A549 (cell line): ENCODE measurements at regions not wholly inside any gene's neighbourhood (a gene's known extent, or its start where the extent isn't known, plus 50 kb on each side); places are given as distances from the start of the nearest gene placed in this dataset.

Experiments used
- ATAC-seq, 2 experiments: fragments of 200-7000 bp in 1 of 2; fragments of >200 bp in 1 of 2; cut with Nextera tagmentation in 1 of 2; cut with Tn5 transposase in 1 of 2; 3 replicates each; pipeline versions ENCODE4 v1.8.0 to v1.9.1; 2018 to 2020; ENCODE audit warnings: mild to moderate bottlenecking in 1 of 2, moderate library complexity in 1 of 2
- CTCF ChIA-PET: fragments of 300-600 bp; sonication (Branson Sonifier 250); formaldehyde crosslinking; extraction: SDS; loops from one replicate; lab custom pipeline; 2021; ENCODE audit warnings: antibody characterized with exemption, inconsistent platforms; lab: Yijun Ruan, JAX
- POLR2A ChIA-PET: fragments of 350-600 bp; formaldehyde crosslinking; extraction: SDS; loops from one replicate; lab custom pipeline; 2021; ENCODE audit warnings: antibody characterized with exemption, inconsistent platforms; lab: Yijun Ruan, JAX
- DNase-seq, 2 experiments: peaks; one replicate each; pipeline versions ENCODE4 v3.0.0 to v3.0.0-alpha.2; 2011 to 2016; ENCODE audit warnings: low read depth in 1 of 2, low spot score in 1 of 2
- FAIRE-seq: peaks from 2 replicates; lab custom pipeline; 2011; peaks lifted over from hg19 to GRCh38; lab: Jason Lieb, UNC
- H3K27ac ChIP-seq, 2 experiments: fragments of >200 bp; sonication (Bioruptor Twin); formaldehyde crosslinking; 3 replicates each; pipeline ENCODE4 v1.5.1; 2016 to 2017
- H3K4me1 ChIP-seq: fragments of >200 bp; sonication (Bioruptor Twin); formaldehyde crosslinking; 3 replicates; pipeline ENCODE4 v1.6.1; 2016
- H3K4me2 ChIP-seq: fragments of >200 bp; sonication (Bioruptor Twin); formaldehyde crosslinking; 3 replicates; pipeline ENCODE4 v1.6.1; 2016
- H3K4me3 ChIP-seq: fragments of >200 bp; sonication (Bioruptor Twin); formaldehyde crosslinking; 3 replicates; pipeline ENCODE4 v1.5.1; 2016
- H3K9me3 ChIP-seq: fragments of >200 bp; sonication (Bioruptor Twin); formaldehyde crosslinking; 3 replicates; pipeline ENCODE4 v1.6.1; 2016
- EHMT2 ChIP-seq: fragments of 200-600 bp; sonication (generic); IDR thresholded peaks from 2 replicates; pipeline ENCODE4 v1.6.1; 2016; ENCODE audit warnings: antibody characterized with exemption, low read depth, mild to moderate bottlenecking, moderate library complexity
- HOXB13 ChIP-seq: fragments of 250-450 bp; sonication (Bioruptor Pico); IDR thresholded peaks from 2 replicates; pipeline ENCODE4 v1.5.0; 2020; ENCODE audit warnings: low read depth, mild to moderate bottlenecking, moderate library complexity
- HOXB5 ChIP-seq: fragments of 250-450 bp; sonication (Bioruptor Pico); IDR thresholded peaks from 2 replicates; pipeline ENCODE4 v1.5.0; 2020; ENCODE audit warnings: mild to moderate bottlenecking, moderate library complexity
- JUN ChIP-seq, 2 experiments: fragments of >200 bp; sonication (Bioruptor Twin); formaldehyde crosslinking; IDR thresholded peaks; 2 replicates in 1 of 2; 3 replicates in 1 of 2; pipeline ENCODE4 v1.6.1; 2016 to 2017
- KDM5A ChIP-seq: fragments of 200-600 bp; sonication (generic); IDR thresholded peaks from 2 replicates; pipeline ENCODE4 v1.6.1; 2016; ENCODE audit warnings: antibody characterized with exemption, mild to moderate bottlenecking
- MAZ ChIP-seq: fragments of 150-350 bp; IDR thresholded peaks from 2 replicates; pipeline ENCODE4 v1.6.1; 2014; ENCODE audit warnings: antibody characterized with exemption, low read depth, low read length, borderline replicate concordance
- MYC ChIP-seq: IDR thresholded peaks from 2 replicates; pipeline ENCODE4 v1.6.1; 2012; ENCODE audit warnings: mild to moderate bottlenecking, inconsistent platforms, low read length, improper control_type of control experiment, borderline replicate concordance
- NFE2L2 ChIP-seq: fragments of 150-350 bp; conservative IDR thresholded peaks from 2 replicates; pipeline ENCODE4 v1.6.1; 2014; ENCODE audit warnings: low read length
- NPAS2 ChIP-seq: fragments of 250-450 bp; sonication (Bioruptor Pico); IDR thresholded peaks from 2 replicates; pipeline ENCODE4 v1.8.0; 2022; ENCODE audit warnings: mild to moderate bottlenecking, moderate library complexity, borderline replicate concordance
- NR3C1 ChIP-seq: fragments of >200 bp; sonication (Bioruptor Twin); formaldehyde crosslinking; IDR thresholded peaks from 3 replicates; pipeline ENCODE4 v1.6.1; 2017
- POLR2A ChIP-seq: IDR thresholded peaks from 2 replicates; pipeline ENCODE4 v1.6.1; 2012; ENCODE audit warnings: mild to moderate bottlenecking, low read length
- TFCP2L1 ChIP-seq: fragments of 250-450 bp; sonication (Bioruptor Pico); IDR thresholded peaks from 2 replicates; pipeline ENCODE4 v1.5.0; 2021; ENCODE audit warnings: mild to moderate bottlenecking
- TP53 ChIP-seq: fragments of 250-450 bp; sonication (Bioruptor Pico); IDR thresholded peaks from 2 replicates; pipeline ENCODE4 v1.5.0; 2021; ENCODE audit warnings: mild to moderate bottlenecking, moderate library complexity
- ZNF302 ChIP-seq: fragments of 250-450 bp; sonication (Bioruptor Pico); IDR thresholded peaks from 2 replicates; pipeline ENCODE4 v1.9.0; 2021; ENCODE audit warnings: inconsistent platforms, mild to moderate bottlenecking, moderate library complexity
- WGBS: methylation state at CpG from one replicate; pipeline ENCODE4 v1.1.6; 2017; ENCODE audit errors: missing lambda C conversion rate; 5-methylcytosine and 5-hydroxymethylcytosine counted together
- TF ChIP-seq, protein P1 (sequence below): fragments of >200 bp; sonication (Bioruptor Twin); formaldehyde crosslinking; IDR thresholded peaks from 3 replicates; pipeline ENCODE4 v1.6.1; 2016
- TF ChIP-seq, protein P2 (sequence below): IDR thresholded peaks from 2 replicates; pipeline ENCODE4 v1.6.1; 2012
- TF ChIP-seq, protein P3 (sequence below): IDR thresholded peaks from 2 replicates; pipeline ENCODE4 v1.6.1; 2012
- TF ChIP-seq, protein P4 (sequence below): fragments of 250-450 bp; sonication (Bioruptor Pico); IDR thresholded peaks from 2 replicates; pipeline ENCODE4 v1.5.0; 2021; ENCODE audit warnings: mild to moderate bottlenecking, moderate library complexity, borderline replicate concordance
- TF ChIP-seq, protein P5 (sequence below): fragments of 150-350 bp; IDR thresholded peaks from 2 replicates; pipeline ENCODE4 v1.6.1; 2014; ENCODE audit warnings: low read depth, mild to moderate bottlenecking, low read length
- TF ChIP-seq, protein P6 (sequence below): fragments of 450-650 bp; IDR thresholded peaks from 2 replicates; pipeline ENCODE4 v1.6.1; 2014; ENCODE audit warnings: antibody characterized with exemption

DNA sequence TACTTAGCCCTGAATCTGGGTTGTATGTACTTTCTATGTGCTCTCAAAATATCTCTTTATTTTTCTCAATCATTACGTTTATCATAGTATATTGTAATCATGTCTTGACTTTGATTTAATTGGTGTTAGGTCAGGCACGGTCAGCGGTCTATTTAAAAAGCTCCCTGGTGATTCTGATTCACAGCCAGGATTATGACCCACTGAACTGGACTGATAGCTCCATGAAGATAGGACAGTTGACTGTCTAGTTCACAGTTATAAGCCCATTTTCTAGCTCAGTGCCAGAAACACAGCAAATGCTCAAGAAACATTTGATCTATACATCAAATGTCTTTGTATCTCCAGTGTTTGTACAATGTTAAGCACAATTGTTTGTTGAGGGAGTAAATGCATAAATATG lies 111.5 kb upstream of the CCN2 start (continued):
- TF ChIP-seq, protein P1, sequence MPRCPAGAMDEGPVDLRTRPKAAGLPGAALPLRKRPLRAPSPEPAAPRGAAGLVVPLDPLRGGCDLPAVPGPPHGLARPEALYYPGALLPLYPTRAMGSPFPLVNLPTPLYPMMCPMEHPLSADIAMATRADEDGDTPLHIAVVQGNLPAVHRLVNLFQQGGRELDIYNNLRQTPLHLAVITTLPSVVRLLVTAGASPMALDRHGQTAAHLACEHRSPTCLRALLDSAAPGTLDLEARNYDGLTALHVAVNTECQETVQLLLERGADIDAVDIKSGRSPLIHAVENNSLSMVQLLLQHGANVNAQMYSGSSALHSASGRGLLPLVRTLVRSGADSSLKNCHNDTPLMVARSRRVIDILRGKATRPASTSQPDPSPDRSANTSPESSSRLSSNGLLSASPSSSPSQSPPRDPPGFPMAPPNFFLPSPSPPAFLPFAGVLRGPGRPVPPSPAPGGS = no peak
- TF ChIP-seq, protein P2, sequence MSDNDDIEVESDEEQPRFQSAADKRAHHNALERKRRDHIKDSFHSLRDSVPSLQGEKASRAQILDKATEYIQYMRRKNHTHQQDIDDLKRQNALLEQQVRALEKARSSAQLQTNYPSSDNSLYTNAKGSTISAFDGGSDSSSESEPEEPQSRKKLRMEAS = no peak

DNA sequence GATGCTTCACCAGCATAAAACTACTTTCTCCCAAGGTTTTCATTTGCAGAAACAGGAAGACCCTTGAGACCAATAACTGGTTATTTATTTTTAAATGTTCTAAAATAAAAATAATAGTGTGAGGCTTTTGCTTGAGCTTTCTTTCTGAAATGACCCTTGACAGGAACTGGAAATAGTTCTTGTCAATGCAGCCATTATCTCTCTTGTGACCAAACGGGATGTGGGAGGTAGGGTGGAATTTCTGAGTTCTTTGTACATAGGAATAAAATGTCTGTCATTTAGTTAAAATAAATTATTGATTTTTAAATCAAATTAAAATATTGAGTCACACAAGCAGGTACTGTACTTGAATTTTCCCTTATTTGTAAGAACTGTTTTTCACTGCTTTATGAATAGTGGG lies 110.2 kb upstream of the CCN2 start:
- WGBS = 75% methylated on average over 1 of the region's 1 CpG
- TF ChIP-seq TP53 (CRISPR knock-in tag) = no peak
- TF ChIP-seq TFCP2L1 (CRISPR knock-in tag) = no peak
- TF ChIP-seq, protein P3, sequence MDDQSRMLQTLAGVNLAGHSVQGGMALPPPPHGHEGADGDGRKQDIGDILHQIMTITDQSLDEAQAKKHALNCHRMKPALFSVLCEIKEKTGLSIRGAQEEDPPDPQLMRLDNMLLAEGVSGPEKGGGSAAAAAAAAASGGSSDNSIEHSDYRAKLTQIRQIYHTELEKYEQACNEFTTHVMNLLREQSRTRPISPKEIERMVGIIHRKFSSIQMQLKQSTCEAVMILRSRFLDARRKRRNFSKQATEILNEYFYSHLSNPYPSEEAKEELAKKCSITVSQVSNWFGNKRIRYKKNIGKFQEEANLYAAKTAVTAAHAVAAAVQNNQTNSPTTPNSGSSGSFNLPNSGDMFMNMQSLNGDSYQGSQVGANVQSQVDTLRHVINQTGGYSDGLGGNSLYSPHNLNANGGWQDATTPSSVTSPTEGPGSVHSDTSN = no peak
- TF ChIP-seq, protein P4, sequence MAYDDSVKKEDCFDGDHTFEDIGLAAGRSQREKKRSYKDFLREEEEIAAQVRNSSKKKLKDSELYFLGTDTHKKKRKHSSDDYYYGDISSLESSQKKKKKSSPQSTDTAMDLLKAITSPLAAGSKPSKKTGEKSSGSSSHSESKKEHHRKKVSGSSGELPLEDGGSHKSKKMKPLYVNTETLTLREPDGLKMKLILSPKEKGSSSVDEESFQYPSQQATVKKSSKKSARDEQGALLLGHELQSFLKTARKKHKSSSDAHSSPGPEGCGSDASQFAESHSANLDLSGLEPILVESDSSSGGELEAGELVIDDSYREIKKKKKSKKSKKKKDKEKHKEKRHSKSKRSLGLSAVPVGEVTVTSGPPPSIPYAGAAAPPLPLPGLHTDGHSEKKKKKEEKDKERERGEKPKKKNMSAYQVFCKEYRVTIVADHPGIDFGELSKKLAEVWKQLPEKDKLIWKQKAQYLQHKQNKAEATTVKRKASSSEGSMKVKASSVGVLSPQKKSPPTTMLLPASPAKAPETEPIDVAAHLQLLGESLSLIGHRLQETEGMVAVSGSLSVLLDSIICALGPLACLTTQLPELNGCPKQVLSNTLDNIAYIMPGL (CRISPR knock-in tag) = no peak
- no peak for TF ChIP-seq JUN (IDR thresholded peaks at IDR 0.05)
- no peak for TF ChIP-seq MYC
- TF ChIP-seq, protein P5, sequence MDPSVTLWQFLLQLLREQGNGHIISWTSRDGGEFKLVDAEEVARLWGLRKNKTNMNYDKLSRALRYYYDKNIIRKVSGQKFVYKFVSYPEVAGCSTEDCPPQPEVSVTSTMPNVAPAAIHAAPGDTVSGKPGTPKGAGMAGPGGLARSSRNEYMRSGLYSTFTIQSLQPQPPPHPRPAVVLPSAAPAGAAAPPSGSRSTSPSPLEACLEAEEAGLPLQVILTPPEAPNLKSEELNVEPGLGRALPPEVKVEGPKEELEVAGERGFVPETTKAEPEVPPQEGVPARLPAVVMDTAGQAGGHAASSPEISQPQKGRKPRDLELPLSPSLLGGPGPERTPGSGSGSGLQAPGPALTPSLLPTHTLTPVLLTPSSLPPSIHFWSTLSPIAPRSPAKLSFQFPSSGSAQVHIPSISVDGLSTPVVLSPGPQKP = no peak
- TF ChIP-seq NFE2L2 = no peak
- TF ChIP-seq MAZ = no peak
- no peak for TF ChIP-seq POLR2A
- ATAC-seq (no peak), DNase-seq (no peak), FAIRE-seq (no peak)
- Histone ChIP-seq H3K4me1 (peaks cover 37% of the 10 kb centered on the region), H3K27ac (peak overlapping the region; percentile 41 to 73; a peak in 2 of 6 replicates), H3K9me3 (no peaks in the 10 kb centered on the region), H3K4me3 (no peak overlapping the region), H3K4me2 (no peak overlapping the region)
- POLR2A ChIA-PET = interaction anchor here (1.3 kb wide), 1 partner anchor 110 kb away, joined by 6 read pairs; the partner anchor contains the start of gene CCN2
- CTCF ChIA-PET = interaction anchor here (0.5 to 0.8 kb wide), 2 partner anchors 43 to 107 kb away, joined by 3 read pairs; no protein-coding TSS in a partner anchor

DNA sequence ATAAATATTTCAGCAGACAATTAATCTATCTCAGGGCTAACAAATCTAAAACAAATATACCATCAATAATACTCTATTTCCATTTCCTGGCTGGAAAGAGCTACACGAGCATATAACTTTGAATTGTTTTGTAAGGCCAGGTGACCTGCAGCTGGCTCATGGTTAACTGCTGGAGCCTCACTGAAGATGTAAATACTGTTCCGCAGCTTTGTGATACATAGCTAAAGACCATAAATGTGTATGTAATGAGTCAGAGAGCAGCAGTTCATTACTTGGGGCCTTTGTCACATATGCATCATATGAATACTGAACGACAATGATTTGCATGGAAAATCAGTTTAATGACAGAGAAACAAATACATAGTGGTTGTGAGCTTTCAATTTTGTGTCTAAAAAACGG lies 109.4 kb upstream of the CCN2 start:
- ChIA-PET CTCF (interaction anchor here (0.8 kb wide), 1 partner anchor 106 kb away, joined by 3 read pairs; no protein-coding TSS in a partner anchor), POLR2A (interaction anchor here (1.3 kb wide), 1 partner anchor 109 kb away, joined by 6 read pairs; the partner anchor contains the start of gene CCN2)
- TF ChIP-seq HOXB13 (no peak), NR3C1 (no peak), EHMT2 (no peak), HOXB5 (no peak), KDM5A (no peak), NPAS2 (no peak), ZNF302 (CRISPR knock-in tag) (no peak)
- TF ChIP-seq, protein P6, sequence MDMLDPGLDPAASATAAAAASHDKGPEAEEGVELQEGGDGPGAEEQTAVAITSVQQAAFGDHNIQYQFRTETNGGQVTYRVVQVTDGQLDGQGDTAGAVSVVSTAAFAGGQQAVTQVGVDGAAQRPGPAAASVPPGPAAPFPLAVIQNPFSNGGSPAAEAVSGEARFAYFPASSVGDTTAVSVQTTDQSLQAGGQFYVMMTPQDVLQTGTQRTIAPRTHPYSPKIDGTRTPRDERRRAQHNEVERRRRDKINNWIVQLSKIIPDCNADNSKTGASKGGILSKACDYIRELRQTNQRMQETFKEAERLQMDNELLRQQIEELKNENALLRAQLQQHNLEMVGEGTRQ = no peak
- DNase-seq (peak in 1 of 2 experiments; percentile 14), ATAC-seq (peak in 1 of 2 experiments; percentile 38; a peak in 1 of 6 replicates), FAIRE-seq (no peak)
- WGBS = 24% methylated on average over 4 of the region's 4 CpGs
- H3K4me3 ChIP-seq = no peak overlapping the region
- H3K4me2 ChIP-seq = peak overlapping the region; percentile 50
- peak overlapping the region in 1 of 2 experiments; percentile 22; a peak in 1 of 6 replicates for H3K27ac ChIP-seq
- H3K9me3 ChIP-seq = no peaks in the 10 kb centered on the region
- peaks cover 37% of the 10 kb centered on the region for H3K4me1 ChIP-seq
